Tibial nerve (tissue), 4 donors: ENCODE measurements at regions not wholly inside any gene's neighbourhood (a gene's known extent, or its start where the extent isn't known, plus 50 kb on each side); places are given as distances from the start of the nearest gene placed in this dataset.

Experiments used
- CTCF ChIP-seq, 5 experiments: fragments of 200-600 bp in 3 of 5; fragments of 450-650 bp in 2 of 5; sonication (generic) in 3 of 5; IDR thresholded peaks; one replicate each; pipeline ENCODE4 v1.5.1; 2016 to 2019; ENCODE audit warnings: antibody characterized with exemption in 5 of 5, mild to moderate bottlenecking in 3 of 5, moderate library complexity in 2 of 5
- EP300 ChIP-seq, 2 donors: sonication (generic); formaldehyde crosslinking; IDR thresholded peaks; one replicate each; pipeline ENCODE4 v1.6.1; 2017; ENCODE audit warnings: antibody characterized with exemption in 2 of 2, mild to moderate bottlenecking in 1 of 2
- POLR2A ChIP-seq, 2 donors: fragments of 450-650 bp; IDR thresholded peaks; one replicate each; pipeline ENCODE4 v1.6.1; 2017; ENCODE audit warnings: antibody characterized with exemption in 2 of 2, mild to moderate bottlenecking in 2 of 2, moderate library complexity in 2 of 2

GRCh38 chrX:13449441-13449840 lies 120.0 kb upstream of the EGFL6 start:
- no peak for TF ChIP-seq CTCF (IDR thresholded peaks at IDR 0.05)
- no peak for TF ChIP-seq POLR2A (IDR thresholded peaks at IDR 0.05)
- TF ChIP-seq EP300 (IDR thresholded peaks at IDR 0.05), result no peak
